Islet precursor cell (in vitro differentiated cells): ENCODE measurements at regions not wholly inside any gene's neighbourhood (a gene's known extent, or its start where the extent isn't known, plus 50 kb on each side); places are given as distances from the start of the nearest gene placed in this dataset.
"Not testable (repeated sequence)": the region's sequence is repeated elsewhere in the genome, so short reads cannot be mapped to it uniquely, and the experiment has no call there.

Experiments
- DNase-seq: peaks from one replicate; pipeline ENCODE4 v3.0.0-alpha.2; 2018

DNA sequence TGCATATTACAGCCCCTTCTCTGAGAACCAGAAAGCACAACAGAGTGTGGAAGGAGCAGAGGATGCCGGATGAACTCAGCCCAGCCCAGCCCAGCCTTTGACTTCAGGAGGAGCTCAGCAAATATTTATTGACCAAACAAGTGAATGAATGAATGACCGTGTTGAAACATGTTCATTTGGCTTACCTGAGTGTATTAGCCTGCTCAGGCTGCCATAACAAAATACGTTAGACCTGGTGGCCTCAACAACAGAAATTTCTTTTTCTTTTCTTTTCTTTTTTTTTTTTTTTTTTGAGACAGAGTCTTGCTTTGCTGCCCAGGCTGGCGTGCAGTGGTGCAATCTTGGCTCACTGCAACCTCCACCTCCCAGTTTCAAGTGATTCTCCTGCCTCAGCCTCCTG is 164.7 kb downstream of the RGS9 start:
- DNase-seq = not testable (repeated sequence)

- DNase-seq = no peak
Observed at GRCh38 chr17:65301184-65301583, 164.0 kb downstream of the RGS9 start.

- DNase-seq = peak; percentile 86
Observed at GRCh38 chr17:65297916-65298315, 160.7 kb downstream of the RGS9 start.

DNA sequence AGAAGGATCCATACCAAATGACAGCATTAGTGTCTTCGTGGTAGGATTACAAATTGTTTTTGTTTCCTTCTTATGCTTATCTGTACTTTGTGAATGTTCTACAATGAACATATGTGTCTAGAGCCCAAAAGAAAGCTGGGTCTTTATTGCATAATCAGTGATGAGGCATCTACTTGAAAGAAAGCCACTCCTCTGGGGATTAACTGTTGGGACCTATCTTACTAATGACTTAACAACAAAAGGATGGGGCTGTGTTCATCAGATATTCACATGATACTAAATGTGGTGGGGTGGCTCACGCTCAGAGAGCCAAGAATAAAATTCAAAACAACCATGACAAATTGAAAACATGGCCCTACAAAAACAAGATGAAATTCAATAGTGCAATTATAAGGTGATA is 160.2 kb downstream of the RGS9 start:
- DNase-seq = no peak

DNA sequence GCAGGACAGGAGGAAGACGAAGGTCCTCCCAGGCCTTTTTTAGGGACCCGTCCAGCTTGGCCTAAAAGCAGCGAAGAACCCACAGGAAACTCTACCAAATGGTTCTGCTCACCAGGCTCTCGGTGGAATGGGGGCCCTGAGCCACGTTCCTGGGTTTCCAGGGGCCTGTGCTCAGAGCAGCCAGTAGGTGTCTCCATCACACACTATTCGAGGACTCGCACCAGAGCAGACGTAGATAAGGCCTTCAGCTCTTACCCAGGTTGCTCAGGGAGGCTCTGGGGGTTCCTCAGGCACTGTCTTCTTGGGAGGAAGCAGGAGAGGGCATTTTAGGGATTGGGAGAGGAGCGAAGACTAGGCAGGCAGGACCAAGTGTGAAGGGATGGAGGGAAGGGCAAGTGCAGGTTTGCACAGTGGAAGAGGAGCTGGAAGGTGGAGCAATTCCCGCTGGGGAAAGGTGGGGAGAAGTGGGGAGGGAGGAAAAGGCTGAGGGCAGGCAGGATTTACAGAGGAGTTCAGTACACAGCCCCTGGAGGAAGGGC is 157.1 kb downstream of the RGS9 start:
- DNase-seq = peak; percentile 92

GRCh38 chr17:65293584-65294180 is 156.5 kb downstream of the RGS9 start:
- no peak for DNase-seq

DNA sequence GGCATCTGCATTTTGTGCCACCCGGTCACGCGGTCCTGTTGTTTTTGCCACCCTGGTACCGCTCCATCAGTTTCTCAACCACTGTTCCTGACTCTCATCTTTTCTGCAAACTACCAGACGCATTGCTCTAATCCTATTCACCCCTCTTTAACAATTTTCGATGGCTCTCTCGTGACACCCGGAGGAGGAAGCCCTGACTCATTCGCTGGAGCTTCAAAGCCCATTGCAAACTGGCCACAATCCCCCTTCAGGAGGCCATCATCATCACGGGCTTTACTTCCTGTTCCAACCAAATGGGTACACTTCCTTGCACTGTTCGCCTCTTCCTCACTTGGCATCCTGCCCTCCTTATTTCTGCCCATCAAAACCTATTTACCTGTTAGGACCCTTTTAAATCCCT is 155.3 kb downstream of the RGS9 start:
- DNase-seq = no peak

GRCh38 chr17:65291301-65291700 is 154.1 kb downstream of the RGS9 start:
- DNase-seq = peak; percentile 48

DNA sequence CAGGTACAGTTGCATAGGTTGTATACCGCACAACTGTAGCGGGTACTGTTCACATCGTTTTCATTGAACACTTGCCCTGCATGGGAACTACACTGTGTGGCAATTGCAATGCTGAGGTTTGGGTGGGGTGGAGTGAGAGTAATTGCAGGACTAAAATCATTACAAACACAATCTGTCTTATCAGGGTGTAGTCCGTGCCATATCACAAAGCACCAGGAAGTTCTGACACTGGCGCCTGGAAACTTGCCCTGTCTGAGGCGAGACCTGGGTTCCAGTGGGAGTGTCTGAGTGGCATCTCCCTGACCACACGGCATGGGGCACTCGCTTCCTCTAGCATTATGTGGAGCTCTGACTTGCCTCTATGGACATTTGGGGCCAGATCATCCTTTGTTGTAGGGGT is 153.4 kb downstream of the RGS9 start:
- DNase-seq = peak; percentile 36

- peak; percentile 40 for DNase-seq
Observed at GRCh38 chr17:65290056-65290455, 152.9 kb downstream of the RGS9 start.

- peak; percentile 92 for DNase-seq
Observed at GRCh38 chr17:65287040-65287439, 149.9 kb downstream of the RGS9 start.

- DNase-seq = peak; percentile 58
Observed at GRCh38 chr17:65283704-65284103, 146.5 kb downstream of the RGS9 start.

- peak; percentile 47 for DNase-seq
Observed at GRCh38 chr17:65279456-65279855, 142.3 kb downstream of the RGS9 start.

DNA sequence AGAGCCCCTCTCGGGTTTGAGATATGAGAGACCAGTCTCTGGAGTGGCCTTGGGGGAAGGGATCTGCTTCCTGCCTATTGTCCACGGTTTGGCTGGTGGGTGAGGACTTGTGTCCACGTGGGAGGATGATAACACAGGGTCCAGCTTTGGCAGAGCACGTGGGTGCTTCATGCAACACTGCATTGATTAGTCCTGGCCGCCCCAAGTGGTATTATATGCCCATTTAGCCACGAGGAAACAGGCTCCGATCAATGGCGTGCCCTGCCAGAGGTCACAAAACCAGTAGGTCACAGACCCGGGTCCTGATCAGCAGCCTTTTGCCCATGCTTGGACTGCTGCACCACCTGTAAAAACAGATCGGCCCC is 141.6 kb downstream of the RGS9 start:
- no peak for DNase-seq

DNA sequence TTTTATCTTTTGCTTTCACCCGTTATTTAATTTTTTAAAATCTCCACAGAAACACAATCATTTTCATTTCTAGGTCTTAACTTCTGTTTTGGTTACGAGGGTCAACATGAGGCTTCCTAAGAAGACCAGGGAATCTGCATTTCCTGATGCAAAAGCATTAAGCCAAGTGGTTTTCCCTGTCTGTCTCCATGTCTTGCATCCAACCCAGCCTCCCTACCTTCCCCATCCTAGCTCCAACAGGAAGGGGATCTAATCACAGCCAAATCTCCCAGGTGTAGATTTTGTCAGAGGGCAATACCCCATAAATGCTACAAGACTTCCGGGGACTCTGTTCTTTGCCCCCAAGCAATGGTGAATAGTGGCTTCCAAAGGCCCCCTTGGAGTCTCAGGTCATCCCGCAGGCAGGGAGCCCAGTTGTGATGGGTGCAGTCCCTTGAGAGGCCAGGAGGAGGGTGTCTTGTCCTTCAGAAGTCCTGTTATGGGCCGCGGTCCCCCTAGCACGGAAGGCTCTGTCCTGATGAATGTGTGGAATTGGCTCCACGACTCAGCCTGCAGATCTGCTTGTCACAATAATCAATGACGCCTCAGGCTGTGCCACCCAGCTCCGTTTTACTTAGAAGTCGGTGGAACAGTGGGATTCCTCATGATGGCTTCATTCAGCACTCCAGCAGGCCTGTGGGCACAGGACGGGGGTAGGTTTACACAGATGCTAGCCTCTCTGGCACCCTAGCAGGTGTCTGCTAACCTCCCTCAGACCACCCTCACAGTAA is 141.1 kb downstream of the RGS9 start:
- DNase-seq = peak; percentile 95

DNA sequence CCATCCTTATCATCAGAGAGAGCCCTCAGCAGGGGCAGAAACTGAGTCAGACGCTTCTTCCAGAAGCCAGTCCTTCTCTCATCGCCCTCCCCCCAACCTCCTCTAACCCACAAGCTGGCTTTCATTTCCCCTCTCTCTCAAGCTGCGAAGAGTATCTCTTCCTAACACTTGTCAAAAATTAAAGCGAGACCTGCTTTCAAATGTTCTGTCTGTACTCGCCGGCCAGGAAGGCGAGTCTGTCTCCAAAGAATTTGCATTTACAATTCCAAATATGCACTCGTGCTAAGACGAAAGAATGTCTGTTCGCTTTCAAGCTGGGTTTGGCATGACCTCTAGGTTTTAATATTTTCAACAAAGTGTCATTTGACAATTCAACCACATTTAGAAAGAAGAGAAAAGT is 140.4 kb downstream of the RGS9 start:
- peak; percentile 54 for DNase-seq
